Activated CD4-positive, alpha-beta memory T cell treated with anti-CD3 and anti-CD28 coated beads for 36 hours (primary cell): ENCODE measurements at regions not wholly inside any gene's neighbourhood (a gene's known extent, or its start where the extent isn't known, plus 50 kb on each side); places are given as distances from the start of the nearest gene placed in this dataset.
"Not testable (repeated sequence)": the region's sequence is repeated elsewhere in the genome, so short reads cannot be mapped to it uniquely, and the experiment has no call there.

Experiments
- CTCF ChIA-PET: fragments of 350-600 bp; sonication (Branson Sonifier 250); formaldehyde crosslinking; loops from one replicate; lab custom pipeline; 2021; ENCODE audit warnings: antibody characterized with exemption, inconsistent platforms; lab: Charles Lee
- POLR2A ChIA-PET: fragments of 350-600 bp; sonication (Branson Sonifier 250); formaldehyde crosslinking; loops from one replicate; lab custom pipeline; 2021; ENCODE audit warnings: antibody characterized with exemption; lab: Charles Lee
- DNase-seq: peaks from one replicate; pipeline ENCODE4 v3.0.0-alpha.2; 2020
- H3K27ac Mint-ChIP-seq: one replicate; pipeline ENCODE4 v1.8.0; 2021; ENCODE audit warnings: mixed read lengths
- H3K27me3 Mint-ChIP-seq: one replicate; pipeline ENCODE4 v1.8.0; 2021; ENCODE audit warnings: mixed read lengths
- H3K36me3 Mint-ChIP-seq: one replicate; pipeline ENCODE4 v1.8.0; 2021; ENCODE audit warnings: mixed read lengths
- H3K4me1 Mint-ChIP-seq: one replicate; pipeline ENCODE4 v1.8.0; 2021; ENCODE audit warnings: low read depth, mixed read lengths
- H3K4me3 Mint-ChIP-seq: one replicate; pipeline ENCODE4 v1.8.0; 2021; ENCODE audit warnings: mild to moderate bottlenecking, mixed read lengths
- H3K9me3 Mint-ChIP-seq: one replicate; pipeline ENCODE4 v1.8.0; 2021; ENCODE audit warnings: mixed read lengths
- intact Hi-C: fragments of 100-400 bp; cut with micrococcal nuclease; formaldehyde crosslinking; loops from one replicate; pipeline ENCODE4 v1.15.1; 2023

DNA sequence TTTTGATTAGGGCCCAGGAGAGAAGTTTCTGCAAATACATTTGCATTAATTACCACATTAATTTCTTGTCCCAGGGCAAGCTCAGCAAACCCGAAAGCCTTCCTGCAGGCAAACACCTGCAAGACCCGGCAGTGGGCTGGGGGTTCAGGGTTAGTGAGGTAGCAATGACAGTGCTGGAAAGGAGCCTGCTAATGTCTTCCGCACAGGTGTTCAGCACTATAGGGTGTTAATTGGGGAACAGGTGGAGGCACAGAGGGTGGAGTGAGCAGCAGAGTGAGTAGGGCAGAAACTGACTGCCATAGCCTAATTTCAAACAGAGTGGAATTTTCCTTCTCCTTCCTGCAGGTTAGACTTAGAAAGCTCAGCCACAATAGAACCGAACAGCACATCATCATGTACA, 50.9 kb upstream of the UBASH3B start:
- no peaks in the 10 kb centered on the region for H3K36me3 Mint-ChIP-seq
- intact Hi-C loops: no loop called here

DNA sequence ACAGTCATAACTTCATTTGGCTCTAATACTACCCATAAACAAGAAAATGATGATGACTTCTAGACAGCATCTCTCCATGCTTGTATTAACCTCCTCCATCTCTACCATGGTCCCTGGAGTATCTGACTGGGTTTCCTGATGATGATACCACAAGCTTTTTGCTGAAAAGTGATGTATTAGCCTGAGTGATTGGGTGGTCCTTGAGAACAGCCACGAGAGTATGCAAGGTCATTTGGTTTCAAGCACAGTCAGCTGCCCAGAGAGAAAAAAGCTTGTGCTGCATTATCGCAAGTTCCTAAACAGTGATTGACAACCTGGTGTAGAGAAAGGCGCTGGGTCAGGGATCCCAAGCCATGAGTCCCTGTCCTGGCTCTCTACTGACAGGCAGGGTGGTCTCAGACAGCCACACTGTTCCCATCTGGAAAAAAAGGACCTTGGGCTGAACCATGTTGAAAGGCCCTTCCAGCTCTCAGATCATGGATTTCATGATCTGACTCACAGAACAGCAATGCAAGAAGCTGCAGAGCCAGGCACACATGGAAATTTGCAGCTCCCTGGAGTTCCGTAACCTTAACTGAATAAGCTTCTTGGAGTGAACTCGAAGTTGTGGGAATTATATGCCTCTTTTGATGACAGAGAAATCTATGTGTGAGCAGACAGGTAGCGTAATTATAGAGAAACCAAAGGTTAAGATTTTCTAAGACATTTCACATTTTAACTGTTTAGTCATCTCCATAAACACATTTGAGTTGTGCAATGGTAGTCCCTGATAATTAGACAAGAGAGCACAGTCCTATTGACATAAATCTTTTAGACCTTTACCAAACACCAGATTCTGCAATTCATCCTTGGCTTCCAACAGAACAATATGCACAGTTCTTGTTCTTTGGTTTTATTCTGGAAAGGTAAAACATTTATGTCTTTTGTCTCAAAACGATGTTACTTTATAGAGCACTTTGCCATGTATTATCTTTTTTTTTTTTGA, 54.1 kb upstream of the UBASH3B start:
- CTCF ChIA-PET: no interaction called here
- intact Hi-C loops: no loop called here

More for the DNA sequence above, 50.9 kb upstream of the UBASH3B start:
- CTCF ChIA-PET: no interaction called here
- no peaks in the 10 kb centered on the region for H3K4me1 Mint-ChIP-seq
- no peak for DNase-seq
- no peak overlapping the region for H3K27ac Mint-ChIP-seq
- peaks cover 1% of the 10 kb centered on the region for H3K27me3 Mint-ChIP-seq
- POLR2A ChIA-PET: no interaction called here
- H3K9me3 Mint-ChIP-seq: no peaks in the 10 kb centered on the region
- H3K4me3 Mint-ChIP-seq: no peak overlapping the region

DNA sequence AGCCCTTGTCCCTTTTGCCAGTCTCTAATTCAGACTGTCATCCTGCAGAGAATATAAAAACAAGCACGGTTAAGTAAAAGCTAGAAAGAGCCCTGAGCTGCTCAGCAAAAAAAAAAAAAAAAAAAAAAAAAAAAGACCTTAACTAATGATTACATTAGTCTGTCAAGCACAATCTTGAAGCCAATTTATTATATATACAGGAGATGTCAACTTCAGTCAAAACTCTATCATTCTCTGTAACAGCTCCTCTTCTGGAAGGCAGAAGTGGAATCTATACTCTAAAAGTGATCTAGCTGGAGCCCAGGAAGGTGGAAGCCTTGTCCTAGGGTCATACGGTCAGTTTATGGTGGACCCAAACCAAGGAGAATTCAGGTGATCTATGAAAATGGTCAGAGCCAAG, 55.2 kb upstream of the UBASH3B start:
- Mint-ChIP-seq H3K27ac (no peak overlapping the region), H3K27me3 (peaks cover 3% of the 10 kb centered on the region), H3K4me1 (no peaks in the 10 kb centered on the region), H3K36me3 (no peaks in the 10 kb centered on the region), H3K9me3 (no peaks in the 10 kb centered on the region), H3K4me3 (no peak overlapping the region)
- POLR2A ChIA-PET: no interaction called here
- intact Hi-C loops: no loop called here
- CTCF ChIA-PET: interaction anchor here (1.5 kb wide), 1 partner anchor 29 kb away, joined by 4 read pairs; no protein-coding TSS in a partner anchor
- no peak for DNase-seq

More for the DNA sequence above, 54.1 kb upstream of the UBASH3B start:
- DNase-seq: no peak
- H3K4me3 Mint-ChIP-seq: no peak overlapping the region
- H3K36me3 Mint-ChIP-seq: no peaks in the 10 kb centered on the region
- H3K4me1 Mint-ChIP-seq: no peaks in the 10 kb centered on the region
- H3K9me3 Mint-ChIP-seq: no peaks in the 10 kb centered on the region
- no peak overlapping the region for H3K27ac Mint-ChIP-seq
- POLR2A ChIA-PET: no interaction called here
- peaks cover 3% of the 10 kb centered on the region for H3K27me3 Mint-ChIP-seq

DNA sequence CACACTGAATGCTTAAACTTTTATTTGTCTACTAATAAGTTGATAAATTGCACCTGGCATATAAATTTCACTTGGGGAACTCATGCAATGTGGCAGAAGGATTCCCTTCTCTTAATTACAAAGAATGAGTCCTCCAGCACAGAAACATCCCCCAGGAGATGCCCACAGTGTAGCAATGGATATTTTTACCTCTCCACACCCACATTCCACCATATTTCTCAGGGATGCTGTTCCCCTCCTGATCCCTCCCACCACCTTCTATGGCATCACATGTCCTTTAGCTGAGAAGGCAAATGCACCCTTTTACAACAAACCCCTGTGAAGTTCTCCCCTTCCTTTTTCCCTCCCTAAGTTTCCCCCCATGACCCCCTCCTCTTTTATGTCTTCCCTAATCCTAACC, 56.1 kb upstream of the UBASH3B start:
- Mint-ChIP-seq H3K36me3 (no peaks in the 10 kb centered on the region), H3K4me3 (no peak overlapping the region), H3K9me3 (no peaks in the 10 kb centered on the region), H3K27ac (no peak overlapping the region), H3K27me3 (peaks cover 8% of the 10 kb centered on the region), H3K4me1 (no peaks in the 10 kb centered on the region)
- ChIA-PET CTCF (interaction anchor here (1.5 kb wide), 1 partner anchor 30 kb away, joined by 4 read pairs; no protein-coding TSS in a partner anchor), POLR2A (no interaction called here)
- no peak for DNase-seq
- intact Hi-C loops: no loop called here

DNA sequence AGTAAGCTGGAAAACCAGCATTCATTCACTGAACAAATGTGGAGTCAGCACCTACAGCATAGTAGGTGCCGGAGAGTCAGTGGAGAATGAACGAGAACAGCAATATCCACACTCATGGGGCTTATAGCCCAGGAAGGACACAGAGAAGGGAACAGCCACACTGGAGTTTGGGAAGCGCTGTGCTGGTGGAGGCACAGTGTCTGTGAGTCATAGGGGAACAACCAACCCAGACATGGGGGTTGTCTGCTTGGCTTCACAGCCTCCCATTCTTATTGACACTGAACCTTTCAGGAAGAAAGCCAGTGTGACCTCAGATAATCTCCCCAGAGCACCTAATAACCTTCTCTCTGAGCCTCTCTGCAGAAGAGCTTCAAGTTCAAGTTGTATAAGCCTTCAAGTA, 56.6 kb upstream of the UBASH3B start:
- no peak for DNase-seq
- Mint-ChIP-seq H3K27me3 (peaks cover 8% of the 10 kb centered on the region), H3K9me3 (no peaks in the 10 kb centered on the region), H3K4me3 (no peak overlapping the region), H3K4me1 (no peaks in the 10 kb centered on the region), H3K27ac (no peak overlapping the region), H3K36me3 (no peaks in the 10 kb centered on the region)
- ChIA-PET CTCF (no interaction called here), POLR2A (no interaction called here)
- intact Hi-C loops: no loop called here

DNA sequence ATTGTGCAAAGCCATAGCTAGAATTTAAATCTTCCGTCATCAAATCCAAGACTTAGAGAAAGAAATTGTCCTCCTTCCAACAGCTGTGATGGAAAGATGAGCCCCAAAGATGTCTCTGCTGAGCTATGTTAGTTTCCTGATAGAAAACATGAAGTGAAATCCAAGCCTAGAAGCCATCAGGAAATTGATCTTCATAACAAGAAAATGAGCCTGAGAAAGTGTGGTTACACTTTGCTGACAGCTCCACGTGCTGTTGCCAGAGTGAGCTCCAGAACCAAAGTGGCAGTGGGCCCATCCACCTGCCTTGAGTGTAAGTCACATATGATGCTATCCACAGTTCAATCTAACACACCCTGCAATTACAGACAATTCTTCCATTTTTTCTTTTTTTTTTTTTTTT, 58.0 kb upstream of the UBASH3B start:
- Mint-ChIP-seq H3K4me3 (no peak overlapping the region), H3K36me3 (no peaks in the 10 kb centered on the region), H3K27me3 (peaks cover 12% of the 10 kb centered on the region), H3K4me1 (peaks cover 8% of the 10 kb centered on the region), H3K27ac (no peak overlapping the region), H3K9me3 (no peaks in the 10 kb centered on the region)
- intact Hi-C loops: no loop called here
- CTCF ChIA-PET: interaction anchor here (1.0 to 1.1 kb wide), 2 partner anchors 182 to 185 kb away, joined by 3 read pairs; no protein-coding TSS in a partner anchor
- POLR2A ChIA-PET: no interaction called here
- DNase-seq: no peak

DNA sequence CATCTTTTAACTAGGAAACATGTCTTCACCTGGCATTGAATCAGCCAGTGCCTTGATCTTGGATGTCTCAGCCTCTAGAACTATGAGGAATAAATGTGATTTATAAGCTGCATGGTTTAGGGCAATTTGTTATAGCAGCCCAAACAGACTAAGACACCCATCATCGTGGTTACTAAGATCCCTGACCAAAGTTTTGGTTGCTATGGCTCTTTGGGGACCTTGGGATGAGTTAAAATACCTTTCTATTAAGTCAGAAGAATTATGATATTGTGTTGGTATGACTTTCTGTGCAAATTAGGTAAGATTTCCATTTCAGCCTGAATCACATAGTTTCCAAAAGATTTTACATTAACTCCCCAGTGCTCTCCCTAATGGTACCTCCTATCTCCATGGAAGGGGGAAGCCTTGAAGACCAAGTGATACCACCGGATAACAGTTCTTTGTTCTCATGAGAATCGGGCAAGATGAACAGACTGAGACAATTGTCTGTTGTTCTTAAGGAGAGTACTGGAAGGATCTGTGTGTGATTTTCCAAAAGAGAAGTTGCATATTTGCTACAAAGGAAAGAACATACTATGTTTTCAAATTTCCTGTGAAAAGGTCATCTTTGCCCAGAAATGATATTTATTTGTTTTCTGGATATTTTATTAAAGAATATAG, 60.4 kb upstream of the UBASH3B start:
- ChIA-PET CTCF (no interaction called here), POLR2A (no interaction called here)
- H3K4me1 Mint-ChIP-seq: peaks cover 8% of the 10 kb centered on the region
- no peak overlapping the region for H3K27ac Mint-ChIP-seq
- no peaks in the 10 kb centered on the region for H3K36me3 Mint-ChIP-seq
- no peaks in the 10 kb centered on the region for H3K9me3 Mint-ChIP-seq
- H3K4me3 Mint-ChIP-seq: no peak overlapping the region
- no peak for DNase-seq
- intact Hi-C loops: no loop called here
- peaks cover 22% of the 10 kb centered on the region for H3K27me3 Mint-ChIP-seq

DNA sequence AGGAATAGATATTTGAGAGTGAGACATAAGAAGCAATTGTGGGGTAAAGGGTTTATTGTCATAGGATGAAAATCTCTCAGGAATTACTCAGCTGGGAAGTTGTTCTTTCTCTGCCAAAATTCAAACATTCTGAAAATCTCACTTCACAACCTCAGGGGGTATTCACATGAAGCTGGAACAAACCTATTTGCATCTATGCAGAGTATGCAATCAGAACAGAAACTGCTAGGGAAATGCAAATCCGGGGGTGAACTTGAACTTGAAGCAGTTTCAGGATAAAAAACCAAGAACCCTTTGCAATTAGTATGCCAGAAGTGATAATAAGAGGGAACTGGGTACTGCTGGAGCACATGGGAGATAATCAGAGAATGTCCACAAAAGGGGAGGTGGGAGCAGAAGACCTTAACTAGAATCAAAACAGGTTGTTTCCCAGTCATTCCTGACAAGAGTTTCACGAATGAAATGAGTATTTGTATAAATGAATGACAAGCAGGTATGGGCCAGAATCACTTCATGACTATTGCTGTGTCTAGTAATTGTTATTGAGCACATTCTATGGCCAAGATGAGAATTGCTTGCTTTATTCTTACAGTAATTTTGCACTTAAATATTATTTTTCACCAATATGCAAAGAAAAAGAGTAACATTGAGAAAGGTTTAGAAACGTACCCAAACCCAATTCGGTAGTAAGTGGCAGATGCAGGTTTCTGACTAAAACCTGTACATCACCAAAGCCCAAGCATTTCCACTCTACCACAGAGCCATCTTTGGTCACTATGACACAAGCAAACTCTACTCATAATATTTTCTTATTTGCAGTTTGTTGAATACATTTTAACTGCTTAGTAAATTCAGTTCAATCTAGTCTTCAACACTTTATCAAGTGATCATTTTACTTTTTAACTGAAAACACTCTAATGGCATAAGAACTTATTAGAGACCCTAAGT, 61.8 kb upstream of the UBASH3B start:
- Mint-ChIP-seq H3K9me3 (no peaks in the 10 kb centered on the region), H3K36me3 (no peaks in the 10 kb centered on the region), H3K4me3 (no peak overlapping the region), H3K4me1 (peaks cover 8% of the 10 kb centered on the region), H3K27me3 (peaks cover 27% of the 10 kb centered on the region), H3K27ac (no peak overlapping the region)
- ChIA-PET CTCF (no interaction called here), POLR2A (no interaction called here)
- intact Hi-C loops: no loop called here
- no peak for DNase-seq

DNA sequence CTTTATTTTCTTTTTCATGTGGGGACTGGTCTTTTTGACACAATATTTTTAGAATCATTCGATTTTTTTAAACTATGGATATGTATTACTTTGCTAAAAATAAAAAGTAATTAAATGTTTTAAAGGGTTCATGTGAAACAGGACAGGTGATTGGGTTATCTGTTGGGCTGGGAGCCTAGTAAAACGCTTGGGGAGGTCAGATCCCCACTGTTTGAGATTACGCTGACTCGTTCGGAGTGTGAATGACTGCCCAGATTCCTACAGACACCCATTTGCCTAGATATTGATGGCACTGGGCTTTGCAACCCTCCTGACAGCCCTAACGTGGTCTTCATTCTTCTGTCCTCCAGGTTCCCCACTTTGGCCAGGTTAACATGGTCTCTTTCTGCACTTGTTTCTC, 62.9 kb upstream of the UBASH3B start:
- Mint-ChIP-seq H3K27ac (no peak overlapping the region), H3K9me3 (peaks cover 4% of the 10 kb centered on the region), H3K4me1 (peaks cover 8% of the 10 kb centered on the region), H3K36me3 (no peaks in the 10 kb centered on the region), H3K4me3 (no peak overlapping the region), H3K27me3 (peaks cover 30% of the 10 kb centered on the region)
- ChIA-PET CTCF (no interaction called here), POLR2A (no interaction called here)
- intact Hi-C loops: no loop called here
- DNase-seq: no peak

DNA sequence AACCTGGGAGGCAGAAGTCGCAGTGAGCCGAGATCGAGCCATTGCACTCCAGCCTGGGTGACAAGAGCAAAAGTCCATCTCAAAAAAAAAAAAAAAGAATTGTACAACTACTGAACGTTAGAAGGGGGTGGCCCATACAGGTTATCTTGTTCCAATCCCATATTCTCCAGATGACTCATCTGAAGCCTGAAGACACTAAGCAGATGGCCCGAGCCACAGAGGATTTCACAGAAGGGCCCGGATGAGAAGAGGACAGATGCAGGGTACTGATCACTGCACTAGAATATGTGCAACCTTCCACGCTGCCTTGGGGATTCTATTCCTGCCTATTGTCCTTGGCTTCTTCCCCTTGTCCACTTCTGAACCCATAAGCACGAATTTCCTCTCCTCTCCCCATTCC, 70.9 kb upstream of the UBASH3B start:
- ChIA-PET CTCF (interaction anchor here (0.7 kb wide), 1 partner anchor 269 kb away, joined by 3 read pairs; no protein-coding TSS in a partner anchor), POLR2A (no interaction called here)
- intact Hi-C loops: loop anchor here (5.0 to 10.0 kb wide), 2 partner anchors 370 to 927 kb away; no protein-coding TSS in a partner anchor
- DNase-seq: no peak
- no peak overlapping the region for H3K27ac Mint-ChIP-seq
- H3K36me3 Mint-ChIP-seq: no peaks in the 10 kb centered on the region
- peaks cover 8% of the 10 kb centered on the region for H3K4me1 Mint-ChIP-seq
- H3K9me3 Mint-ChIP-seq: peaks cover 5% of the 10 kb centered on the region
- no peak overlapping the region for H3K4me3 Mint-ChIP-seq
- H3K27me3 Mint-ChIP-seq: peaks cover 7% of the 10 kb centered on the region

DNA sequence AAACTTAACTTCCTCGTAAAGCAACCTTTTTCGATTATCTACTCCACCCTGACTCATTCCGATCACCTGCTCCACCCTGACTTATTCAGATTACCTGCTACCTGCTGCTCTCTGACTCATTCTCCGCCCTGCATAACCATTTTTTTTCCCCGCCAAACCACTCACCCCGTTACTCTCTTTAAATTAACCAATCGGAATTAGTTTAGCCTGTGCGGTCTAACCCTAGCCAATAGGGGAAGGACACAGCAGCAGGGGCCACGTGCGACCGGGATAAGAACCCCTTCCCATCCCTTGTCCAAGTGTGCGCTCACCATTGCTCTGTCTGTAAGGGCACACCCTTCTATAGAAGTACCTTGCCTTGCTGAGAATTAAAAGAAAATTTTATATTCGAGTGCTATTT, 75.5 kb upstream of the UBASH3B start:
- intact Hi-C loops: loop anchor here (1.0 to 10.0 kb wide), 7 partner anchors 49 to 923 kb away; no protein-coding TSS in a partner anchor
- H3K4me1 Mint-ChIP-seq, H3K36me3 Mint-ChIP-seq, H3K27me3 Mint-ChIP-seq, H3K9me3 Mint-ChIP-seq, H3K4me3 Mint-ChIP-seq, H3K27ac Mint-ChIP-seq, DNase-seq: not testable (repeated sequence)
- CTCF ChIA-PET: interaction anchor here (0.5 to 7.2 kb wide), 30 partner anchors 10 to 925 kb away, joined by 3 to 79 read pairs (median 4); partner anchors contain the start of gene UBASH3B
- POLR2A ChIA-PET: interaction anchor here (0.6 kb wide), 2 partner anchors 173 to 273 kb away, joined by 3 read pairs; no protein-coding TSS in a partner anchor
